ENCODE measurements at regions not wholly inside any gene's neighbourhood (a gene's known extent, or its start where the extent isn't known, plus 50 kb on each side); places are given as distances from the start of the nearest gene placed in this dataset.

DNA sequence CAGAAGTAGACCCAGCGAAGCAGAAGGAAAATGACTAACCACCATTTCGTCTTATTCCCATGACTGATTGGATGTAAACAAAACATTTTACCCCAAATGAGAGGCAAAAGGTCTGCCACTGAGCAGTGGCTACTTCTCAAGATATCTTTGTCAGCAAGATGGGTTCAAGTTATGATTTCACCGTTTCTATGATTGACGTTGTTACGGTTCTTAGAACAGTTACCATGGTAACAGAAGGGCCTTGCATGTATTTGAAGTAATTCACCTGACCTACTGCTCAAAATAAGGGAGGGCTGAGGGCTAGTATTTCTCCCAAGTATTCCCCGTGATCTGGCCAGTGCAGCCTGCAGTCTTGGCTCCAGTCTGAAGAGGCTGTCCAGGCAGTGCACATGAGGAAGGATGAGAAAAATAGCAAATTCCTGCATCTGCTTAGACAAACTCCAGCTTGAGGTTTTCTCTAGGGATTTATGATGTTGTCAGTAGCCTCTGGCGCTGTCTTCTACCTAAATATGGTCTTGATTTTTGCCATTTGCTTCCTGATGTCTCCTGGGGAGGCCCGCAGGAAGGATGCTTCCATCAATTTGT lies 372.7 kb downstream of the TMEM38B start:
- TF ChIP-seq, protein P1, sequence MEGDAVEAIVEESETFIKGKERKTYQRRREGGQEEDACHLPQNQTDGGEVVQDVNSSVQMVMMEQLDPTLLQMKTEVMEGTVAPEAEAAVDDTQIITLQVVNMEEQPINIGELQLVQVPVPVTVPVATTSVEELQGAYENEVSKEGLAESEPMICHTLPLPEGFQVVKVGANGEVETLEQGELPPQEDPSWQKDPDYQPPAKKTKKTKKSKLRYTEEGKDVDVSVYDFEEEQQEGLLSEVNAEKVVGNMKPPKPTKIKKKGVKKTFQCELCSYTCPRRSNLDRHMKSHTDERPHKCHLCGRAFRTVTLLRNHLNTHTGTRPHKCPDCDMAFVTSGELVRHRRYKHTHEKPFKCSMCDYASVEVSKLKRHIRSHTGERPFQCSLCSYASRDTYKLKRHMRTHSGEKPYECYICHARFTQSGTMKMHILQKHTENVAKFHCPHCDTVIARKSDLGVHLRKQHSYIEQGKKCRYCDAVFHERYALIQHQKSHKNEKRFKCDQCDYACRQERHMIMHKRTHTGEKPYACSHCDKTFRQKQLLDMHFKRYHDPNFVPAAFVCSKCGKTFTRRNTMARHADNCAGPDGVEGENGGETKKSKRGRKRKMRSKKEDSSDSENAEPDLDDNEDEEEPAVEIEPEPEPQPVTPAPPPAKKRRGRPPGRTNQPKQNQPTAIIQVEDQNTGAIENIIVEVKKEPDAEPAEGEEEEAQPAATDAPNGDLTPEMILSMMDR (IDR thresholded peaks at IDR 0.05; ENCODE audit: borderline replicate concordance, extremely low read depth, low read length, poor library complexity, severe bottlenecking): no peak
- no peak for TF ChIP-seq EZH2 (IDR thresholded peaks at IDR 0.05; ENCODE audit: borderline replicate concordance, low read depth, low read length, severe bottlenecking)

Data from DND-41 (cell line).